AG09309 (cell line): ENCODE measurements at regions not wholly inside any gene's neighbourhood (a gene's known extent, or its start where the extent isn't known, plus 50 kb on each side); places are given as distances from the start of the nearest gene placed in this dataset.

ENCODE experiments used
- DNase-seq: peaks from one replicate; pipeline ENCODE4 v3.0.0-alpha.2; 2010; ENCODE audit warnings: low read depth
- H3K4me3 ChIP-seq: 2 replicates; pipeline ENCODE4 v1.5.1; 2011; ENCODE audit warnings: mild to moderate bottlenecking, low read depth, low read length, moderate library complexity; ENCODE audit not compliant: control insufficient read depth
- CTCF ChIP-seq: IDR thresholded peaks from 2 replicates; pipeline ENCODE4 v1.5.1; 2011; ENCODE audit warnings: mild to moderate bottlenecking, low read depth, low read length, inconsistent platforms; ENCODE audit not compliant: insufficient read depth, control insufficient read depth; ENCODE audit errors: missing control alignments

GRCh38 chr3:6125520-6125919 lies 735.4 kb upstream of the GRM7 start:
- TF ChIP-seq CTCF = no peak
- no peak for DNase-seq
- H3K4me3 ChIP-seq = no peak overlapping the region

- no peak for DNase-seq
- no peak for TF ChIP-seq CTCF
- H3K4me3 ChIP-seq = no peak overlapping the region
Measured at GRCh38 chr3:6132684-6133432, 728.1 kb upstream of the GRM7 start.

GRCh38 chr3:6142707-6143106 lies 718.2 kb upstream of the GRM7 start:
- no peak for TF ChIP-seq CTCF
- DNase-seq = no peak

GRCh38 chr3:6147883-6148282 lies 713.0 kb upstream of the GRM7 start:
- no peak for TF ChIP-seq CTCF
- no peak overlapping the region for H3K4me3 ChIP-seq
- no peak for DNase-seq

More at GRCh38 chr3:6142707-6143106, 718.2 kb upstream of the GRM7 start:
- no peak overlapping the region for H3K4me3 ChIP-seq

GRCh38 chr3:6155650-6156338 lies 705.1 kb upstream of the GRM7 start:
- DNase-seq = no peak
- H3K4me3 ChIP-seq = no peak overlapping the region
- TF ChIP-seq CTCF = no peak

GRCh38 chr3:6165951-6166350 lies 695.0 kb upstream of the GRM7 start:
- H3K4me3 ChIP-seq = no peak overlapping the region
- no peak for DNase-seq
- no peak for TF ChIP-seq CTCF
